ENCODE measurements at regions not wholly inside any gene's neighbourhood (a gene's known extent, or its start where the extent isn't known, plus 50 kb on each side); places are given as distances from the start of the nearest gene placed in this dataset.

- no peak for ATAC-seq (replicated peaks)
- Mint-ChIP-seq H3K9me3 (no peaks in the 10 kb centered on the region), H3K27ac (no peak overlapping the region)
These were observed 51.8 kb upstream of the CYRIA start for GRCh38 chr2:16717477-16717876.

GRCh38 chr2:16716944-16717343, 51.3 kb upstream of the CYRIA start:
- H3K36me3 Mint-ChIP-seq (ENCODE audit: low read depth): no peaks in the 10 kb centered on the region

More at GRCh38 chr2:16717477-16717876, 51.8 kb upstream of the CYRIA start:
- no peaks in the 10 kb centered on the region for H3K4me1 Mint-ChIP-seq
- peaks cover 4% of the 10 kb centered on the region for H3K27me3 Mint-ChIP-seq
- no peaks in the 10 kb centered on the region for H3K36me3 Mint-ChIP-seq (ENCODE audit: low read depth)
- no peak overlapping the region for H3K4me3 Mint-ChIP-seq

GRCh38 chr2:16716024-16716423, 50.4 kb upstream of the CYRIA start:
- peaks cover 4% of the 10 kb centered on the region for H3K27me3 Mint-ChIP-seq
- H3K27ac Mint-ChIP-seq: no peak overlapping the region
- no peaks in the 10 kb centered on the region for H3K9me3 Mint-ChIP-seq
- ATAC-seq (replicated peaks): no peak
- no peaks in the 10 kb centered on the region for H3K36me3 Mint-ChIP-seq (ENCODE audit: low read depth)
- H3K4me3 Mint-ChIP-seq: no peak overlapping the region
- no peaks in the 10 kb centered on the region for H3K4me1 Mint-ChIP-seq

More at GRCh38 chr2:16716944-16717343, 51.3 kb upstream of the CYRIA start:
- Mint-ChIP-seq H3K27ac (no peak overlapping the region), H3K4me3 (no peak overlapping the region), H3K4me1 (no peaks in the 10 kb centered on the region), H3K9me3 (no peaks in the 10 kb centered on the region), H3K27me3 (peaks cover 4% of the 10 kb centered on the region)
- no peak for ATAC-seq (replicated peaks)
